ENCODE measurements at regions not wholly inside any gene's neighbourhood (a gene's known extent, or its start where the extent isn't known, plus 50 kb on each side); places are given as distances from the start of the nearest gene placed in this dataset.

- H3K9me3 Mint-ChIP-seq = no peaks in the 10 kb centered on the region
- intact Hi-C loops (cut with micrococcal nuclease) = loop anchor here (5.0 kb wide), 2 partner anchors 127 to 1192 kb away; no protein-coding TSS in a partner anchor
- CTCF ChIA-PET = no interaction called here
These were observed 262.9 kb upstream of the DUSP10 start for GRCh38 chr1:222004784-222005183.

GRCh38 chr1:222004034-222004433, 262.1 kb upstream of the DUSP10 start:
- TF ChIP-seq, protein P1, sequence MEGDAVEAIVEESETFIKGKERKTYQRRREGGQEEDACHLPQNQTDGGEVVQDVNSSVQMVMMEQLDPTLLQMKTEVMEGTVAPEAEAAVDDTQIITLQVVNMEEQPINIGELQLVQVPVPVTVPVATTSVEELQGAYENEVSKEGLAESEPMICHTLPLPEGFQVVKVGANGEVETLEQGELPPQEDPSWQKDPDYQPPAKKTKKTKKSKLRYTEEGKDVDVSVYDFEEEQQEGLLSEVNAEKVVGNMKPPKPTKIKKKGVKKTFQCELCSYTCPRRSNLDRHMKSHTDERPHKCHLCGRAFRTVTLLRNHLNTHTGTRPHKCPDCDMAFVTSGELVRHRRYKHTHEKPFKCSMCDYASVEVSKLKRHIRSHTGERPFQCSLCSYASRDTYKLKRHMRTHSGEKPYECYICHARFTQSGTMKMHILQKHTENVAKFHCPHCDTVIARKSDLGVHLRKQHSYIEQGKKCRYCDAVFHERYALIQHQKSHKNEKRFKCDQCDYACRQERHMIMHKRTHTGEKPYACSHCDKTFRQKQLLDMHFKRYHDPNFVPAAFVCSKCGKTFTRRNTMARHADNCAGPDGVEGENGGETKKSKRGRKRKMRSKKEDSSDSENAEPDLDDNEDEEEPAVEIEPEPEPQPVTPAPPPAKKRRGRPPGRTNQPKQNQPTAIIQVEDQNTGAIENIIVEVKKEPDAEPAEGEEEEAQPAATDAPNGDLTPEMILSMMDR (IDR thresholded peaks at IDR 0.05) = no peak
- intact Hi-C loops (cut with micrococcal nuclease) = no loop called here
- Mint-ChIP-seq H3K27me3 (no peaks in the 10 kb centered on the region), H3K4me3 (no peak overlapping the region), H3K27ac (no peak overlapping the region), H3K36me3 (ENCODE audit: low read depth) (no peaks in the 10 kb centered on the region), H3K4me1 (peaks cover 1% of the 10 kb centered on the region), H3K9me3 (no peaks in the 10 kb centered on the region)
- ChIA-PET CTCF (no interaction called here), POLR2A (no interaction called here)
- DNase-seq (no peak), ATAC-seq (ENCODE audit: low read depth) (no peak)

More at GRCh38 chr1:222004784-222005183, 262.9 kb upstream of the DUSP10 start:
- TF ChIP-seq, protein P1 (IDR thresholded peaks at IDR 0.05) = no peak
- ATAC-seq (ENCODE audit: low read depth) = no peak
- Mint-ChIP-seq H3K36me3 (ENCODE audit: low read depth) (no peaks in the 10 kb centered on the region), H3K27ac (no peak overlapping the region), H3K27me3 (no peaks in the 10 kb centered on the region), H3K4me1 (peaks cover 2% of the 10 kb centered on the region), H3K4me3 (no peak overlapping the region)
- DNase-seq = no peak
- POLR2A ChIA-PET = no interaction called here

GRCh38 chr1:222002503-222002902, 260.6 kb upstream of the DUSP10 start:
- H3K4me3 Mint-ChIP-seq = no peak overlapping the region
- ChIA-PET CTCF (no interaction called here), POLR2A (interaction anchor here (0.6 to 1.2 kb wide), 2 partner anchors 10 to 259 kb away, joined by 3 read pairs; no protein-coding TSS in a partner anchor)
- DNase-seq = no peak
- no peaks in the 10 kb centered on the region for H3K36me3 Mint-ChIP-seq (ENCODE audit: low read depth)
- TF ChIP-seq, protein P1 (IDR thresholded peaks at IDR 0.05) = no peak
- H3K9me3 Mint-ChIP-seq = no peaks in the 10 kb centered on the region
- no peak overlapping the region for H3K27ac Mint-ChIP-seq
- intact Hi-C loops (cut with micrococcal nuclease) = no loop called here
- no peaks in the 10 kb centered on the region for H3K4me1 Mint-ChIP-seq
- H3K27me3 Mint-ChIP-seq = no peaks in the 10 kb centered on the region
- no peak for ATAC-seq (ENCODE audit: low read depth)

- DNase-seq (no peak), ATAC-seq (ENCODE audit: low read depth) (no peak)
- no peaks in the 10 kb centered on the region for H3K4me1 Mint-ChIP-seq
- no peaks in the 10 kb centered on the region for H3K27me3 Mint-ChIP-seq
- no peak overlapping the region for H3K27ac Mint-ChIP-seq
- no peak overlapping the region for H3K4me3 Mint-ChIP-seq
- ChIA-PET CTCF (no interaction called here), POLR2A (no interaction called here)
- intact Hi-C loops (cut with micrococcal nuclease) = no loop called here
- H3K36me3 Mint-ChIP-seq (ENCODE audit: low read depth) = no peaks in the 10 kb centered on the region
- H3K9me3 Mint-ChIP-seq = no peaks in the 10 kb centered on the region
- TF ChIP-seq, protein P1 (IDR thresholded peaks at IDR 0.05) = no peak
These were observed 258.2 kb upstream of the DUSP10 start for GRCh38 chr1:222000131-222000530.

DNA sequence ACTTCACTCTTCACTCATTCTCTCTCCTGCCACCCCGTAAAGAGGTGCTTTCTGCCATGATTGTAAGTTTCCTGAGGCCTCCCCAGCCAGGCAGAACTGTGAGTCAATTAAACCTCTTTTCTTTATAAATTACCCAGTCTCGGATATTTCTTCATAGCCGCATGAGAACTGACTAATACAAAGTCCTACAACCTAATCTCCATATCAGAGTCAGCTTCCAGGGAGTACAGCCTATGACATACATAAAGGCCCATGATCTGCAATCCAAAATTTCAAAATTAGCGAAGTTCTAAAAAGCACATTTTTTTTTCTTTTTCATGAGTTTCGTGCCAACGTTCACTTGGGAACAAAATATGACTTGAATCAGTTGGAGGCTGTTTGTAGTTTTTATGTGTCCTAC, 256.9 kb upstream of the DUSP10 start:
- Mint-ChIP-seq H3K4me3 (no peak overlapping the region), H3K27me3 (no peaks in the 10 kb centered on the region), H3K4me1 (peaks cover 11% of the 10 kb centered on the region), H3K27ac (no peak overlapping the region), H3K36me3 (ENCODE audit: low read depth) (no peaks in the 10 kb centered on the region), H3K9me3 (no peaks in the 10 kb centered on the region)
- TF ChIP-seq, protein P1 (IDR thresholded peaks at IDR 0.05) = no peak
- ATAC-seq (ENCODE audit: low read depth) (no peak), DNase-seq (no peak)
- POLR2A ChIA-PET = no interaction called here
- intact Hi-C loops (cut with micrococcal nuclease) = no loop called here
- CTCF ChIA-PET = no interaction called here
